MG63 (cell line): ENCODE measurements at regions not wholly inside any gene's neighbourhood (a gene's known extent, or its start where the extent isn't known, plus 50 kb on each side); places are given as distances from the start of the nearest gene placed in this dataset.

ENCODE experiments used
- DNase-seq: peaks from one replicate; pipeline ENCODE4 v3.0.0-alpha.2; 2020
- H3K27me3 ChIP-seq: fragments of 250-450 bp; sonication (Bioruptor Pico); 2 replicates; pipeline ENCODE4 v1.5.1; 2020; ENCODE audit warnings: mild to moderate bottlenecking, moderate library complexity
- H3K36me3 ChIP-seq: fragments of 250-450 bp; sonication (Bioruptor Pico); 2 replicates; pipeline ENCODE4 v1.5.1; 2020; ENCODE audit warnings: mild to moderate bottlenecking, moderate library complexity
- H3K4me3 ChIP-seq: fragments of 250-450 bp; sonication (Bioruptor Pico); 2 replicates; pipeline ENCODE4 v1.5.1; 2020; ENCODE audit warnings: mild to moderate bottlenecking, moderate library complexity
- H3K9me3 ChIP-seq: fragments of 250-450 bp; sonication (Bioruptor Pico); 2 replicates; pipeline ENCODE4 v1.5.1; 2020; ENCODE audit warnings: mild to moderate bottlenecking, moderate library complexity

DNA sequence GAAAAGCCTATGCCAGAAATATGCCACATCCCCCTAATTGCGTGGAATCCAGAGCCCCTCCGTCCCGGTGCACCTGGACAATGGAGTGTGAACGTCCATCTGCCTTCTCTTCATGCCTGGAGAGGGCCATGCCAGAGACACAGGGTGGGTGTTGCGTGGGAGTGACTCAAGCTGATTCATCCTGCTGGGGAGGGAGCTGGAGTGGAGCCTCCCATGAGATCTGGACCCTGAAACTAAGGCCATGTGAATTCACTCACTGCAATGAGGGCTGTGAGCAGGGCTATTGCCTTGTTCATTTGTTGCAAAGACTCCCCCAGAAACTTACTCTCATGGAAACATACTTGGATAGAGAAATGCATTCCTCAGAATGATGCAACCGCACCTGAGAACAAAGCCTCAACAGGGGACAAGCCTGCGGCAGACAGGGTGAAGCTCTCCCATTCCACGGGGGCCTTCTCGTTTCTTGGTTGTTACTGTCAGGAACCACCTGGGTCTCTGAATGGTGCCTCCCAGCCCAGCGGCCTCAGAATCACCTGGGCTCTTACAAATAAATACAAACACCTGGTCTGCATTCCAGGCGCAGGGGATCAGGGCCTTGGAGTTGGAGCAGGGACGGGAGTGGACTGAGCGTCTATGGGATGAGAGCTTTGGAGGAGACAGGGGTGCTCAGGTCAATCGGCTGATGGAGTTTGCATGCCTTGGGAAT is 1031.2 kb downstream of the BRD1 start:
- H3K4me3 ChIP-seq, result no peak overlapping the region
- peak; percentile 49 for DNase-seq
- no peaks in the 10 kb centered on the region for H3K27me3 ChIP-seq
- no peaks in the 10 kb centered on the region for H3K36me3 ChIP-seq
- no peaks in the 10 kb centered on the region for H3K9me3 ChIP-seq

DNA sequence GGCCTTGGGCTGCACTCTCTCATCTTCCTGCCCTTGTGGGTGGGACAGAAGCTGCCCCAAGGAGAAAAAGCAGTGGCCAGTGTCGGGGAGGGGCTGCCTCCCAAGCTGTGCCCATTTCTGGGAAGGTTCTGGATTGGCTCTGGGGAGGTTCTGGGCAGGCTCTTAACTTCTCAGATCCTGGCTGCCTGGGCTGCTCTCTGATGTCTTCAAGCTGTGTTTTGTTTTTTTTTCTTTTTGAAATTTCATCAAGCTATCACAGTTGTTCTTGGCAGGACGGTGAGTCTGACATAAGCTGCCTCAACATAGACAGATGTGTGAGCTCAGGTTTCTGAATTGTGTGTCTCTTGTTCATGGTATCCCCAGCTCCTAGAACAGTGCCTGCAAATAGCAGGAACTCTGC is 1032.0 kb downstream of the BRD1 start:
- peak; percentile 53 for DNase-seq

DNA sequence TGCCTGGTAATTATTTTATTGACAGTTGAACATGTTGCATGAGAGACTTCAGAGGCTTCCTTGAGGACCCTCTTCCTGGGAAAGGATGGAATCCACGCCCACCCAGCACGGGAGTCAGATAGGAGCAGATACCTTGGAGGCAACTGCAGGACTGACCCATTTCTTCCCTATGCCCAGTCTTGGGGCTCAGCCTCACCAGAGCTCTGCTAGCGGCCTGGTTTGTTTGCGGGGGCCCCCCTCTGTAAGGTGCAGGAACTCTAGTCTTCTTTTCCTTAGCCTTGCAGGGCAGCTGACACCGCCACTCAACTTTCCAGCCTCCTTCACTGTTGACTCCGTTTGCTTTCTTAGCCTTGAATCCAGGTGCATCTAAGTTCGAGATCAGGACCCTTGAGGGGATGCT is 1032.8 kb downstream of the BRD1 start:
- no peak overlapping the region for H3K4me3 ChIP-seq
- no peaks in the 10 kb centered on the region for H3K36me3 ChIP-seq
- no peak for DNase-seq
- H3K27me3 ChIP-seq, result no peaks in the 10 kb centered on the region
- H3K9me3 ChIP-seq, result no peaks in the 10 kb centered on the region

More for the DNA sequence above, 1032.0 kb downstream of the BRD1 start:
- Histone ChIP-seq H3K36me3 (no peaks in the 10 kb centered on the region), H3K9me3 (no peaks in the 10 kb centered on the region), H3K4me3 (no peak overlapping the region), H3K27me3 (no peaks in the 10 kb centered on the region)

DNA sequence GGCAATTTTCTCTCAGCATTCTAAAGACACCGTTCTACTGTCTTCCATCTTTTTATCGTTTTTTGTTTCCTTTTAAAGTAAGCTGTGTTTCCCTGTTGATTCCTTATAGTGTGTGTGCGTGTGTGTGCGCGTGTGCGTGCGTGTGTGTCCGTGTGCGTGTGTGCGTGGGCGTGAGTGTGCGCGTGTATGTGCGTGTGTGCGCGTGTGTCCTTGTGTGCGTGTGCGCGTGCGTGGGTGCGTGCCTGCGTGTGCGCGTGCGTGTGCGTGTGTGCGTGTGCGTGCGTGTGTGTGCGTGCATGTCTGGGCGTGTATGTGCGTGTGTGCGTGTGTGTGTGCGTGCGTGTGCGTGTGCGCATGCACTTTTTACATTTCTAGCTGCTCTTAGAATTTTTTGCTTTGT is 1033.7 kb downstream of the BRD1 start:
- Histone ChIP-seq H3K36me3 (no peaks in the 10 kb centered on the region), H3K9me3 (no peaks in the 10 kb centered on the region), H3K27me3 (no peaks in the 10 kb centered on the region), H3K4me3 (no peak overlapping the region)
- DNase-seq, result no peak

DNA sequence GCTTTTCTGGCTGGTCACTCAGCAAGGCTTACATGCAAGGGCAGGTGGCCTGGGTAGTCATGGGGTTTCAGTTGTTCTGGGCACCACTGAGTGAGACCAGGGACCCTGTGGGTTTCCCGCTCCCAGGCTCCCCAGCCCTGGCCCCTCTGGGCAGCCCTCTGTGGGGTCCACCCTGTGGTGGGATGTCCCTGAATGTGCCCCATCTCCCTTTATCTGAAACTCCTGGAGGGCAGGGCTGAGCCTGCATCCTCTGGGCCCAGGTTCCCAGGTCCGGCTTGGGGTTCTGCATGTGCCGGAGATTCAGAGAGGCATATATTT is 1041.0 kb downstream of the BRD1 start:
- Histone ChIP-seq H3K9me3 (no peaks in the 10 kb centered on the region), H3K36me3 (no peaks in the 10 kb centered on the region), H3K27me3 (no peaks in the 10 kb centered on the region), H3K4me3 (no peak overlapping the region)
- DNase-seq, result no peak

DNA sequence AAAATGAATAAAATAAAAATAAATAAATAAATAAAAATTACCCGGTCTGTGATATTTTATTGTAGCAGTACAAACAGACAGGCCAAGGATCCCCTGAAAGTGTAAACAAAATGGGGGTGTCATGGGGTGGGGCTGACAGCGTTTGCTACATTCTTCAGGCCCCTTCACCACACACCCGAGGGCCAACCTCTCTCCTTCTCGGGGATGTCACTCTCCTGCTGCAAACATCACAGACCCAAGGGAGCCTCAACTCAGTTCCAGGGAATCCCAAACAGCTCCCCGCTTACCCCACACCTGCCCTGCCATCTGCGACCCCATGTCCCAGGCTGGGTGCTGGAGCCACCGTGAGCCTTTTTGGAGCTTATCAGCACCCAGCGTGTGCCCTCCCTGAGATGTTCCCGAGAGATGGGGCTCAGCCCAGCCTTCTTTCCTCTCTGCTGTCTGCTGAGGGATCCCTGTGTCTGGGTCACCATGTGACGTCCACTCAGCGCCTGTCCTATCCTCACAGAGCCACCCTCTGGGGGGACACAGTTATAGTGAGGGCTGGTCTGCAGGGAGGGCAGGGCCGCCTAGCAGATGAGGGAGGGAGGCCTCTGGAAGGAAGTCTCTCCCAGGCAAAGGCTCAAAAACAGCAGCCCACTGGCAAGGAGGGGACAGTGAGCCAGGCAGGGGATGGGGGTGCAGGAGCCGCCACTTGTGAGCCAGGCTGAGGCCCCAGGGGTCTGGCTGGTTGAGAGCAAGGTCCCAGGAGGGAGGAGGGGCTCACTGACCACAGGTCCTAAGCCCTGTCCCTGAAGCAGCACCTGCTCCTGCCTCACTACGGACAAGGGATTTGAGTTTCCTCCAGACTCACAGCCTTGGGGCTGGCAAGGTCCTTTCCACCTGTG is 1041.6 kb downstream of the BRD1 start:
- no peak for DNase-seq
- H3K4me3 ChIP-seq, result no peak overlapping the region

DNA sequence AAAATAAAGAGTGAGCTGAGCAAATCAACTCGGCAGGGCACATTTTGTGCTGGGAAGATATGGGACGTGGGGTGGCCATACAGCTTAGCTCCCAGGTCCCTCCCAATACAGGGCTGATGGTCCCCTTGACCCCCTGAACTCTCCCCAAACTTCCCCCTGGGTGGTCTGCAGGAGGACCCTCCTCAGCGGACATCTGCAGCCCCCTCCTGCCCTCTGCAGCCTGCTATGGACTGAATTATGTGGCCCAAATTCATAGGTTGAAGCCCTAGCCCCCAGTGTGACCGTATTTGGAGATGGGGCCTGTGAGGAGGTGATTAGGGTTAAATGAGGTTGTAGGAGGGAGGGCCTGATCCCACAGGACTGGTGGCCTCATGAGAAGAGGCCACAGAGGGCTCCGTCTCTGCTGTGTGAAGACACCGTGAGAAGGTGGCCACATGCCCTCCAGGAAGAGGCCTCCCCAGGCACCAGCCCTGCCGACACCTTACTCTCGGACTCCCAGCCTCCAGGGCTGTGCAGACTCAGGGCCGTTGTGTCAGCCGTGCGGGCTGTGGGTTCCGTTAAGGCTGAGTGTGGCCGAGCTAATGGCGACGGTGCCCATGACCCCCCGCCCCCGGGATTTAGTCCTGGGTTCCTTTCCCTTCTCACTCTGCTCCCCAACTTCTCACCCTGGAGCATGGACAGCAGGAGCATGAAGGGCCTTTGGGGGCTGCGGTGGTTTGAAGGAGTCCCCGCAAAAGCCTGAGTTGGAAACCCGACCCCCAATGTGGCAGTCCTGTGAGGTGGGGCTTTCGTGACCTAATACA is 1042.8 kb downstream of the BRD1 start:
- Histone ChIP-seq H3K4me3 (no peak overlapping the region), H3K9me3 (no peaks in the 10 kb centered on the region), H3K27me3 (no peaks in the 10 kb centered on the region), H3K36me3 (no peaks in the 10 kb centered on the region)
- DNase-seq, result no peak

More for the DNA sequence above, 1041.6 kb downstream of the BRD1 start:
- Histone ChIP-seq H3K9me3 (no peaks in the 10 kb centered on the region), H3K36me3 (no peaks in the 10 kb centered on the region), H3K27me3 (no peaks in the 10 kb centered on the region)

DNA sequence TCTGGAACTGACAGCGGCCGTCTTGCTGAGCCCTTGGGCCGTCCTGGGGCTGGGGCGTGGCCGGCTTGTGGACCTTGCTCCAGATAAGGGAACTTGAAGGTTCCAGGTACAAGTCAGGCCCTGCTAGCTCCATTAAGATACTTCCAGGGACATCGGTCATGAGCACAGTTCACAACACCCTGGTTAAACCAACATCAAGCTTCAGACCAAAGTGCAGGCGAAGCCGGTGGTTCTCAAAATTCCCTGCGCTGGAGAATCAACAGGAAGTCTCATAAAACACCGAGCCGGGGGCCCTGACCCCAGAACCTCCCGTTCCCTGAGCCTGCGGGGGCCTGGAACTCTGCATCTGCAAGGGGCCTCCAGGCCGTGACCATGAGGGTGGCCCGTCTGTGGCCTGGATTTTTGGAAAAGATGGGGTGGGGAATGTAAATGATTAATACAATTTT is 1043.8 kb downstream of the BRD1 start:
- no peaks in the 10 kb centered on the region for H3K27me3 ChIP-seq
- no peak overlapping the region for H3K4me3 ChIP-seq
- DNase-seq, result no peak
- no peaks in the 10 kb centered on the region for H3K36me3 ChIP-seq
- H3K9me3 ChIP-seq, result no peaks in the 10 kb centered on the region

DNA sequence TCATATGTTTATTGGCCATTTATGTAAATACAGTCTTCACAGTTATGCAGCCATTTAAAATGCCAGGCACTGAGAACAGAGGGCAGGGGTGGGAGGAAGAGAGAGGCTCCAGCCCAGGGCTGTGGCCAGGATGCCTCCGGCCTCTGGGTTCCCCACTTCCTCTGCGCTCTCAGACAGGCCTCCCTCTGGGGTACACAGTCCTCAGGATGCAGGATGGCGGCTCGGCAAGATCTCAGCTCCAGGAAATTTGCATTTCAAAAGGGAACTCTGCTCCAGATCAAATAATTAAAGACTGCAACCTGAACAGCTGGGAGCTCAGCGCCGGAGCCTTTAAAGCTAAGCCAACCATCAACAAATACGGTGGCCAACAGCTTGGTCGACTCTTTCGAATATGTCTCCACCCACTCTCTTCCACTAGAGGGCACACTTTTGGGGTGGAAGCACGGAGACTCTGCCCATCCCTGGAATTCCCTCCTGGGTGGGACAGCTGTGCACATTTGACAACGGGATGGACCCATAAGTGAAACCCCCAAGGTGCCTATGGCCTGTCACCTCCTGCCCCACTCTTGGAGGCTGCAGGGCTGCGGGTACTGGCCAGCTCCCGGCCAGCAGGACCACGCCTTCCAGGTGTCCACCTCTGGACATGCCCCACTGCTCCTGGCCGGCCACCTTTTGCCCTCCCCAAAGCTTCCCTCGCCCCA is 1044.7 kb downstream of the BRD1 start:
- Histone ChIP-seq H3K4me3 (no peak overlapping the region), H3K9me3 (no peaks in the 10 kb centered on the region), H3K27me3 (no peaks in the 10 kb centered on the region), H3K36me3 (no peaks in the 10 kb centered on the region)
- no peak for DNase-seq

DNA sequence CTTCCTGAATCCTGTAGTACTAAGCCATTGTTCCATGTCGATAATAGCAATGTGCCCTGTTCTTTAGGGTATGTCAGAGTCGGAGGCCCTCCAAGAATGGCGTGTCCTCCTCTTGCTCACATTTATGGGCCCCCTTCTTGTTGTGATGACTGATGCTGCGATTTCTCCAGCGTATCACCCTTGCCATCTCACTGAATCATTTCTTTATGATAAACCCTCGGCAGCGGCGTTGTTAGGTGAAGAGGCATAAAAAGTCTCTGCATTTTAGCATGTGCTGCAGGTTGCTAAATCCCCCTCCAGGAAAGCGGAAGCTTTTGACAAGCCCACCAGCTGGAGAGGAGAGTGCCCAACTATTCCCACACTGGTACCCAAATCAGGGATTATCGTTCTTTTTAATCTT is 1045.3 kb downstream of the BRD1 start:
- Histone ChIP-seq H3K9me3 (no peaks in the 10 kb centered on the region), H3K4me3 (no peak overlapping the region), H3K36me3 (no peaks in the 10 kb centered on the region), H3K27me3 (no peaks in the 10 kb centered on the region)
- DNase-seq, result no peak

DNA sequence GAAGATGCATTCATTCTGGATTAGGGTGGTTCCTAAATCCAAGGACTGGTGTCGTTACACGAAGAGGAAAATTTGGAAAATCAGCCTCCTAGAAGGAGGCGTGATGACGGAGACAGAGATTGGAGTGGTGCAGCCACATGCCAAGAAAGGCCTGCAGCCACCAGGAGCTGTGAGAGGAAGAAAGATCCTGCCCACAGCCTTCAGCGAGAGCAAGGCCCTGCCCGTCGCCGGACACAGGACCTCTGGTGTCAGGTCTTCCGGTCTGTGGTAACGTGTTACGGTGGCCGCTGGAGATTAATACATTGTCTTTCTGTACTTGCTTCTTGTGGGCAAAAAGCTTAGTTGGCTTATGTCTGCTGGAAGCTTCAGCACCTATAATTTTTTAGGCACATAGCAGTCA is 1045.8 kb downstream of the BRD1 start:
- no peak for DNase-seq
- Histone ChIP-seq H3K27me3 (no peaks in the 10 kb centered on the region), H3K9me3 (0 out of 2 replicates have a peak, but pooled peaks cover 2% of the 10 kb centered on the region), H3K36me3 (no peaks in the 10 kb centered on the region), H3K4me3 (no peak overlapping the region)

DNA sequence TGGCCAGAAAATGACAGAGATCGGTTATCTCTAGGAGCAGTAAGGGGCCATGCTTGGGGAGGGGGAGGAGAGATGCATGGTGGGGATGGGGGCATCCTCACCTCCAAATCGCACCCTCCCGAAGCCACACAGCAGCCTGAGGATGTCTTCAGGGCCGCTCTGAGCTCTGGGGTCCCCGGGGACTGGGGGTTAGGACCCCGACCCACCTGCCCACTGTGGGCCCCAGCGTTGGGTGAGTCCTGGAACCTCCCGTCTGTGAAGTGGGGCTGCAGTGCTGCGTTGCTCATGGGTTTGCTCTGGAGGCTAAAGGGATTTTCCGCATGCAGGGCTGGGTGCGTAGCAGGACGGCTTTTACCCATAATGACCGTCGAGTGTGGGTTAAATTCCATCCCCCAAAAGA is 1046.3 kb downstream of the BRD1 start:
- DNase-seq, result no peak
- H3K27me3 ChIP-seq, result no peaks in the 10 kb centered on the region
- H3K4me3 ChIP-seq, result no peak overlapping the region
- H3K9me3 ChIP-seq, result peaks cover 2% of the 10 kb centered on the region; the same call in 1 of the 2 replicates
- no peaks in the 10 kb centered on the region for H3K36me3 ChIP-seq

DNA sequence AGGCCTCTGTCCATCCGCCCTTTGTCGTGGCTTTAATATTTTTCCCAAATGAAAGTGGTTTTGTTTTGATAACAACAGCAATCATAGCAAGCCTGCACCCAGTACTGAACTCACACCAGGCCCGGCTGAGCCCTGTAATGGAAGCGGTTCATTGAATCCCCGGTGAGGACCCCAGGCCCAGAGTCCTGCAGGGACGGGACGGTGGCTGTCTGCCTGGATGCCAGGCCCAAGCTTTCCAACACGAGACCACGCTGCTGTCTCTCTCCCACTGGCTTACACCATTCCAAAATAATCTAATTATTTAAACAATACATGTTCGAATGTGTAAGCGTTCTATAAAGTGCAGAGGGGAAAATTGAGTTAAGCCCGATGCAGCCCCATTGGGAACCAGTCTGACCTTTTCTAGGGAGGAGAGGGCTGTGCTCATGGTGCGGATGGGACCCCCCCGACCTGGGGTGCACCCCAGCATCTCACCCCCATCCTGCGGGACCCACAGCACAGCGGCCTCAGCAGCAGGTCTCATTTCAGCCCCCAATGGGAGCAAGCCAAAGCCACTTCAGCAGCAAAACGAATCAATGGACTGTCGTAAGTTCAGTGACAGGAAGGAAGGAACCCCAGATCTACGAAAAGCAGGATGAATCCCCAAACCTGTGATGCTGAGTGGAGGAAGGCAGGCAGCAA is 1046.9 kb downstream of the BRD1 start:
- Histone ChIP-seq H3K9me3 (peaks cover 2% of the 10 kb centered on the region; the same call in 1 of the 2 replicates), H3K27me3 (no peaks in the 10 kb centered on the region), H3K36me3 (no peaks in the 10 kb centered on the region), H3K4me3 (no peak overlapping the region)
- DNase-seq, result no peak

DNA sequence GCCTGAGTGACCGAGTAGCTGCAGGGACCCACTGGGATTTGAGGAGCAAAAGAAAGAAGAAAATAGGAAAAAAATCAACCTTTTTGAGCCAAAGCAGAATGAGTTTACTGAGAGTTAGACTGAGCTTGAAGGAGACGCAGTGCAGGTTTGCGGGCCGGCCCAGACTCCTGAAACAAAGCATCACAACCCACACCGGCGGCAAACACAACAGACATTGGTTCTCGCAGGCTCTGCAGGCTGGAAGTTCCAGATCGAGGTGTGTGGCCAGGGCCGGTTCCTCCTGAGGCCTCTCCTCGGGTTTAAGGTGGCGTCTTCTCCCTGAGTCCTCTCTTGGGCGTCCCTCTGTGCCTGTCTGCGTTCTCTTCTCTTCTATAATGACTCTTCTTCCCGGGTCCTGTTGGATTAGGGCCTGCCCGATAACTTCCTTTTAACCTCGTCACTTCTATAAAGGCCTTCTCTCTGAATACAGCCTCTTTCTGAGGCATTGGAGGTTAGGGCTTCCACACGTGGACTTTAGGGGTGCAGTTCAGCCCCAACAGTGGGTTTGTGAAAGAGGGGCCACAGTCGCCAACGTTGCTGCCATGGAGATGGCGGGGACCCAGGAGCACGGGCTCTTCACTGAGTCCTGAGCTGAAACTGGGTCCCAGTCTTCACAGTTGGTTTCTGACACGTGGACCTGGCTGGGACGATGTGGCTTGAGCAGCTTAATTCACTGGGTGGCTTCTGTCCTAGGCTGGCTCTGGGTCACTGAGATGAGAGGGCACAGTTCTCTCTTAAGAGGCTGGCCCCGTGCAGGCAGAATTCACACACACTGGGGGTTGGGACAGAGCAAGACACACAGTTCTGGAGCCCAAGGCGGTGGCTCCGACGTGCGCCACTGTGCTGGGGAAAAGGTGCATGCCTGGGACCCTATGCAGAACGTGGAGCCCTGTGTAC is 1047.7 kb downstream of the BRD1 start:
- no peak for DNase-seq
- Histone ChIP-seq H3K4me3 (no peak overlapping the region), H3K36me3 (no peaks in the 10 kb centered on the region), H3K9me3 (peaks cover 2% of the 10 kb centered on the region; the same call in 1 of the 2 replicates), H3K27me3 (no peaks in the 10 kb centered on the region)

DNA sequence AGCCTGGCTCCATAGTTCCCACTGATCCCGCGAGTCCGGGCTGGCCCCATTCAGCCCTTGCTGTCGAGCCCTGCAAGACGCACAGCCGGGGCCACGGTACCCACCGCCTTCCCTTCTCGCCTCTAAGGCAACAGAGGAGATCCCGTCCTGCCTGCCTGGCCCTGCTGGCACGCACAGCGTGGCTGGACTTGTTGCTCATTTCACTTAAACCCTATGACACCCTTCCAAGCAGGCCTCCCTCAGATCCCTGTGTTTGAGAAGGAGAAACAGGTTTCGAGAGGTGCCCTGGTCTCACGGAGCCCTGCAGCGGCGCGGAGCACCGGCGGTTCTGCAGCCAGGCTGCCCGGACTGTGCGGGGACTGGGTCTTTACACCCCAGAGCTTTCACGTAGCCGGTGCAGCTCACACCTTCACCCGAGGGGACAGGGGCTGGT is 1048.4 kb downstream of the BRD1 start:
- no peaks in the 10 kb centered on the region for H3K36me3 ChIP-seq
- H3K4me3 ChIP-seq, result no peak overlapping the region
- H3K27me3 ChIP-seq, result no peaks in the 10 kb centered on the region
- H3K9me3 ChIP-seq, result peaks cover 2% of the 10 kb centered on the region; the same call in 1 of the 2 replicates
- no peak for DNase-seq
